AG09319 (cell line): ENCODE measurements at regions not wholly inside any gene's neighbourhood (a gene's known extent, or its start where the extent isn't known, plus 50 kb on each side); places are given as distances from the start of the nearest gene placed in this dataset.

Experiments
- DNase-seq: peaks from one replicate; pipeline ENCODE4 v3.0.0-alpha.2; 2010; ENCODE audit warnings: low read depth; ENCODE audit errors: extremely low read depth
- CTCF ChIP-seq: IDR thresholded peaks from 2 replicates; pipeline ENCODE4 v1.5.1; 2011; ENCODE audit warnings: low read depth, mild to moderate bottlenecking, inconsistent platforms, low read length, moderate library complexity

- no peak for DNase-seq
- no peak for TF ChIP-seq CTCF
Measured at GRCh38 chr17:64773386-64773835, 111.3 kb upstream of the SMURF2 start.

- no peak for DNase-seq
- TF ChIP-seq CTCF = no peak
Measured at GRCh38 chr17:64772845-64773299, 110.8 kb upstream of the SMURF2 start.

- TF ChIP-seq CTCF = no peak
- no peak for DNase-seq
Measured at GRCh38 chr17:64771980-64772844, 110.1 kb upstream of the SMURF2 start.

GRCh38 chr17:64769712-64770111 lies 107.6 kb upstream of the SMURF2 start:
- TF ChIP-seq CTCF = no peak
- no peak for DNase-seq

GRCh38 chr17:64767269-64767997 lies 105.3 kb upstream of the SMURF2 start:
- no peak for DNase-seq
- TF ChIP-seq CTCF = no peak

GRCh38 chr17:64765191-64765889 lies 103.2 kb upstream of the SMURF2 start:
- no peak for DNase-seq
- TF ChIP-seq CTCF = no peak
